ENCODE measurements at regions not wholly inside any gene's neighbourhood (a gene's known extent, or its start where the extent isn't known, plus 50 kb on each side); places are given as distances from the start of the nearest gene placed in this dataset.

- no peak for TF ChIP-seq CTCF (IDR thresholded peaks at IDR 0.05)
- no peak for TF ChIP-seq GABPA (IDR thresholded peaks at IDR 0.05; ENCODE audit: low read depth)
- TF ChIP-seq NFIC (IDR thresholded peaks at IDR 0.05; ENCODE audit: borderline replicate concordance), result no peak
- TF ChIP-seq RCOR1 (IDR thresholded peaks at IDR 0.05; ENCODE audit: low read length), result no peak
- no peak for TF ChIP-seq RXRA (IDR thresholded peaks at IDR 0.05; ENCODE audit: borderline replicate concordance, low read depth)
- TF ChIP-seq RFX5 (IDR thresholded peaks at IDR 0.05; ENCODE audit: low read length), result no peak
- no peak for TF ChIP-seq YY1 (IDR thresholded peaks at IDR 0.05; ENCODE audit: low read depth)
- TF ChIP-seq RAD21 (IDR thresholded peaks at IDR 0.05; ENCODE audit: low read length), result no peak
- TF ChIP-seq MAX (IDR thresholded peaks at IDR 0.05; ENCODE audit: low read depth), result no peak
- TF ChIP-seq PBX3 (IDR thresholded peaks at IDR 0.05), result no peak
- no peak for TF ChIP-seq ELF1 (IDR thresholded peaks at IDR 0.05)
- TF ChIP-seq FOXJ3 (CRISPR knock-in tag; IDR thresholded peaks at IDR 0.05), result no peak
Observed at GRCh38 chr16:51049276-51049675, 101.8 kb downstream of the SALL1 start.

All from SK-N-SH (cell line).